ENCODE measurements at regions not wholly inside any gene's neighbourhood (a gene's known extent, or its start where the extent isn't known, plus 50 kb on each side); places are given as distances from the start of the nearest gene placed in this dataset.

DNA sequence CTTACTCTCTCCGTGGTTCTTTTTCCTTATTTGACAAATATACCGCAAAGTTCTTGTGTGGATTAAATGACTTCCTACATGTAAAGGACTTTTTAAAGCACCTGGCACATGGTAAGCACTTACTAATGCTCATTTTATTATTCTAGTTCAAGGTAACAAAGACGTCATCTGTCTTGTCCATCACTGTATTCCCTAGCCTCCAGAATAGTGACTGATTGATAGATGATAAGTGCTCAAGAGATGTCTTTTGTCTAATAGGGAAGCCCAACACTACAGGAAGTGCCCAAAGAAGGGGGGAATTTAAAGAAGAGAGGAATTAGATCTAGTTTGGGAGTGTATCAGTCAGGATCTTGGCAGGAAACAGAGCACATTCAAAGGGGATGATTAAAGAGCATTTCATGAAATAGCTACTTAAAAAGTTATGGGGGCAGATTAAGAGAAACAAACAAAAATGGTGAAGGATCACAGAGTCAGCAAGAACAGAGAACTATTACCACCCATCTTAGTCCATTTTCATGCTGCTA lies 151.9 kb downstream of the GXYLT1 start:
- TF ChIP-seq, protein P1, sequence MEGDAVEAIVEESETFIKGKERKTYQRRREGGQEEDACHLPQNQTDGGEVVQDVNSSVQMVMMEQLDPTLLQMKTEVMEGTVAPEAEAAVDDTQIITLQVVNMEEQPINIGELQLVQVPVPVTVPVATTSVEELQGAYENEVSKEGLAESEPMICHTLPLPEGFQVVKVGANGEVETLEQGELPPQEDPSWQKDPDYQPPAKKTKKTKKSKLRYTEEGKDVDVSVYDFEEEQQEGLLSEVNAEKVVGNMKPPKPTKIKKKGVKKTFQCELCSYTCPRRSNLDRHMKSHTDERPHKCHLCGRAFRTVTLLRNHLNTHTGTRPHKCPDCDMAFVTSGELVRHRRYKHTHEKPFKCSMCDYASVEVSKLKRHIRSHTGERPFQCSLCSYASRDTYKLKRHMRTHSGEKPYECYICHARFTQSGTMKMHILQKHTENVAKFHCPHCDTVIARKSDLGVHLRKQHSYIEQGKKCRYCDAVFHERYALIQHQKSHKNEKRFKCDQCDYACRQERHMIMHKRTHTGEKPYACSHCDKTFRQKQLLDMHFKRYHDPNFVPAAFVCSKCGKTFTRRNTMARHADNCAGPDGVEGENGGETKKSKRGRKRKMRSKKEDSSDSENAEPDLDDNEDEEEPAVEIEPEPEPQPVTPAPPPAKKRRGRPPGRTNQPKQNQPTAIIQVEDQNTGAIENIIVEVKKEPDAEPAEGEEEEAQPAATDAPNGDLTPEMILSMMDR (IDR thresholded peaks at IDR 0.05): no peak
- no peak for TF ChIP-seq POLR2A (IDR thresholded peaks at IDR 0.05)

Measured in uterus (tissue), 2 donors.